GM21717 (cell line): ENCODE measurements at regions not wholly inside any gene's neighbourhood (a gene's known extent, or its start where the extent isn't known, plus 50 kb on each side); places are given as distances from the start of the nearest gene placed in this dataset.

ENCODE experiments used
- ATAC-seq: cut with Tn5 transposase; IDR thresholded peaks from one replicate; pipeline ENCODE4 v1.9.1; 2021; ENCODE audit warnings: mild to moderate bottlenecking, moderate library complexity; ENCODE audit not compliant: unreplicated experiment

GRCh38 chr3:42013691-42014457, 52.0 kb upstream of the ULK4 start:
- peak; percentile 12 for ATAC-seq

GRCh38 chr3:42012935-42013690, 51.2 kb upstream of the ULK4 start:
- peak; percentile 79 for ATAC-seq

- ATAC-seq, result peak; percentile 26
Measured at GRCh38 chr3:42012383-42012934, 50.6 kb upstream of the ULK4 start.
